AG04449 (cell line): ENCODE measurements at regions not wholly inside any gene's neighbourhood (a gene's known extent, or its start where the extent isn't known, plus 50 kb on each side); places are given as distances from the start of the nearest gene placed in this dataset.

Experiments used
- CTCF ChIA-PET: fragments of 350-600 bp; formaldehyde crosslinking; extraction: SDS; loops from one replicate; lab custom pipeline; 2021; ENCODE audit warnings: antibody characterized with exemption; lab: Yijun Ruan, JAX
- POLR2A ChIA-PET: fragments of 400-600, 350-600 bp; formaldehyde crosslinking; extraction: SDS; loops from one replicate; lab custom pipeline; 2020; ENCODE audit warnings: antibody characterized with exemption, inconsistent platforms; lab: Yijun Ruan, JAX
- DNase-seq: peaks from one replicate; pipeline ENCODE4 v3.0.0-alpha.2; 2010; ENCODE audit warnings: low read depth, low spot score
- H3K4me3 ChIP-seq: 2 replicates; pipeline ENCODE4 v1.5.1; 2011; ENCODE audit warnings: low read depth, mild to moderate bottlenecking, control low read depth, low read length
- CTCF ChIP-seq: IDR thresholded peaks from one replicate; pipeline ENCODE4 v1.5.1; 2011; ENCODE audit warnings: mild to moderate bottlenecking, moderate library complexity, low read length, control low read depth, inconsistent platforms; ENCODE audit not compliant: insufficient read depth; ENCODE audit errors: missing control alignments

- no peak overlapping the region for H3K4me3 ChIP-seq
- no peak for DNase-seq
- CTCF ChIA-PET, result no interaction called here
- POLR2A ChIA-PET, result no interaction called here
- TF ChIP-seq CTCF, result no peak
Observed at GRCh38 chr18:29616867-29617266, 1425.7 kb downstream of the DSC3 start.

GRCh38 chr18:29608982-29609381 lies 1432.1 kb upstream of the CDH2 start:
- no peak overlapping the region for H3K4me3 ChIP-seq
- ChIA-PET CTCF (no interaction called here), POLR2A (no interaction called here)
- TF ChIP-seq CTCF, result no peak
- no peak for DNase-seq

- DNase-seq, result no peak
- H3K4me3 ChIP-seq, result no peak overlapping the region
- ChIA-PET POLR2A (no interaction called here), CTCF (no interaction called here)
- TF ChIP-seq CTCF, result no peak
Observed at GRCh38 chr18:29605365-29605764, 1428.4 kb upstream of the CDH2 start.

- no peak for TF ChIP-seq CTCF
- no peak for DNase-seq
- POLR2A ChIA-PET, result no interaction called here
- H3K4me3 ChIP-seq, result no peak overlapping the region
- CTCF ChIA-PET, result no interaction called here
Observed at GRCh38 chr18:29596959-29597358, 1420.0 kb upstream of the CDH2 start.

- POLR2A ChIA-PET, result no interaction called here
- TF ChIP-seq CTCF, result no peak
- no peak overlapping the region for H3K4me3 ChIP-seq
- CTCF ChIA-PET, result no interaction called here
- no peak for DNase-seq
Observed at GRCh38 chr18:29594493-29594892, 1417.6 kb upstream of the CDH2 start.

GRCh38 chr18:29588446-29589100 lies 1411.6 kb upstream of the CDH2 start:
- POLR2A ChIA-PET, result no interaction called here
- CTCF ChIA-PET, result no interaction called here

More at GRCh38 chr18:29588446-29589100, 1411.6 kb upstream of the CDH2 start:
- no peak for TF ChIP-seq CTCF
- DNase-seq, result no peak
- H3K4me3 ChIP-seq, result no peak overlapping the region
